ENCODE measurements at regions not wholly inside any gene's neighbourhood (a gene's known extent, or its start where the extent isn't known, plus 50 kb on each side); places are given as distances from the start of the nearest gene placed in this dataset.

DNA sequence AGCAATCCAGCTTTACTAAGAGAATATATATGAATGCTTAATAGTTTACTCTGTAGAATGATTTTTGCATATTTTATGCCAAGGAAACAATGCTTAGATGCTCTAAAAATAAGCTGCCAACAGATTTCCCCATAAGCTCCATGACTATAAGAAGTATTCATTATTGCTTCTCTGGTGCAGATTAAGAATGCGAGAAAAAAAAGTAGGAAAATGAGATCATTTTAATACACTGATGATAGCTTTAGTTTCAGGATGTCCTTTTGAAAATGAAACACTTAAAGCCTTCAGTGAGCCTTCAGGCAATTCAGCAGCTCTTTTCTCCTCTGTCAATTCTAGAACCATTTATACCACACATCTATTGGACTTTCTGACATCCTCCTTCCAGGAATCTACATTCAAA lies 735.0 kb upstream of the POT1 start:
- H3K36me3 ChIP-seq (ENCODE audit: low read depth): no peaks in the 10 kb centered on the region
- intact Hi-C loops (cut with DNase I, micrococcal nuclease): no loop called here
- TF ChIP-seq, protein P1, sequence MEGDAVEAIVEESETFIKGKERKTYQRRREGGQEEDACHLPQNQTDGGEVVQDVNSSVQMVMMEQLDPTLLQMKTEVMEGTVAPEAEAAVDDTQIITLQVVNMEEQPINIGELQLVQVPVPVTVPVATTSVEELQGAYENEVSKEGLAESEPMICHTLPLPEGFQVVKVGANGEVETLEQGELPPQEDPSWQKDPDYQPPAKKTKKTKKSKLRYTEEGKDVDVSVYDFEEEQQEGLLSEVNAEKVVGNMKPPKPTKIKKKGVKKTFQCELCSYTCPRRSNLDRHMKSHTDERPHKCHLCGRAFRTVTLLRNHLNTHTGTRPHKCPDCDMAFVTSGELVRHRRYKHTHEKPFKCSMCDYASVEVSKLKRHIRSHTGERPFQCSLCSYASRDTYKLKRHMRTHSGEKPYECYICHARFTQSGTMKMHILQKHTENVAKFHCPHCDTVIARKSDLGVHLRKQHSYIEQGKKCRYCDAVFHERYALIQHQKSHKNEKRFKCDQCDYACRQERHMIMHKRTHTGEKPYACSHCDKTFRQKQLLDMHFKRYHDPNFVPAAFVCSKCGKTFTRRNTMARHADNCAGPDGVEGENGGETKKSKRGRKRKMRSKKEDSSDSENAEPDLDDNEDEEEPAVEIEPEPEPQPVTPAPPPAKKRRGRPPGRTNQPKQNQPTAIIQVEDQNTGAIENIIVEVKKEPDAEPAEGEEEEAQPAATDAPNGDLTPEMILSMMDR (IDR thresholded peaks at IDR 0.05): no peak
- H3K4me1 ChIP-seq (ENCODE audit: low read depth): no peaks in the 10 kb centered on the region
- H3K9me3 ChIP-seq: no peaks in the 10 kb centered on the region
- no peak overlapping the region for H3K4me3 ChIP-seq
- no peak for DNase-seq
- ATAC-seq: no peak

- DNase-seq: no peak
- Histone ChIP-seq H3K4me3 (no peak overlapping the region), H3K4me1 (ENCODE audit: low read depth) (no peaks in the 10 kb centered on the region), H3K36me3 (ENCODE audit: low read depth) (no peaks in the 10 kb centered on the region), H3K9me3 (no peaks in the 10 kb centered on the region)
- no peak for ATAC-seq
- intact Hi-C loops (cut with DNase I, micrococcal nuclease): no loop called here
- TF ChIP-seq, protein P1 (IDR thresholded peaks at IDR 0.05): no peak
Observed at GRCh38 chr7:125663961-125664360, 734.3 kb upstream of the POT1 start.

DNA sequence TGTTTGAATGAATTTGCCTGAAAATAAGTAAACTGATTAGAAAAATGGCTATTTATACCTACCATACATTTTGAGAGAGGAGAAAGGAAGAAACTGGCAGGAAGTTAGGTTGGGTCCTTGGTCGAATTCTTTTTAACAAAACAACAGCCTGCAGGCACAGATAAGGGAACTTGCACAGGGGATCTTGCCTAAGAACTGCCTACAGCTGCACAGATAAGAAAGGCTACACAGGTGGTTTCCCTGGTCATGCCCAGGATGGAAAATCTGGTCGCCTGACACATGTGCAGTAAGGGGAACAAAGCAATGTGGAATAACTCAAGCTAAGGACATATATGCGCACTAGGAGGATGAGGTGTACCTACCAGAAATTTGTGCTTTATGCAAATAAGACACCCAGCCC lies 732.1 kb upstream of the POT1 start:
- TF ChIP-seq, protein P1 (IDR thresholded peaks at IDR 0.05): no peak
- intact Hi-C loops (cut with DNase I, micrococcal nuclease): no loop called here
- Histone ChIP-seq H3K4me1 (ENCODE audit: low read depth) (no peaks in the 10 kb centered on the region), H3K36me3 (ENCODE audit: low read depth) (no peaks in the 10 kb centered on the region), H3K9me3 (no peaks in the 10 kb centered on the region), H3K4me3 (no peak overlapping the region)
- DNase-seq: no peak
- no peak for ATAC-seq

- Histone ChIP-seq H3K4me1 (ENCODE audit: low read depth) (no peaks in the 10 kb centered on the region), H3K36me3 (ENCODE audit: low read depth) (no peaks in the 10 kb centered on the region), H3K4me3 (no peak overlapping the region), H3K9me3 (no peaks in the 10 kb centered on the region)
- intact Hi-C loops (cut with DNase I, micrococcal nuclease): no loop called here
- ATAC-seq: no peak
- no peak for DNase-seq
- TF ChIP-seq, protein P1 (IDR thresholded peaks at IDR 0.05): no peak
Observed at GRCh38 chr7:125661006-125661405, 731.4 kb upstream of the POT1 start.

GRCh38 chr7:125654076-125654475 lies 724.5 kb upstream of the POT1 start:
- H3K36me3 ChIP-seq (ENCODE audit: low read depth): no peaks in the 10 kb centered on the region
- TF ChIP-seq, protein P1 (IDR thresholded peaks at IDR 0.05): no peak
- DNase-seq (no peak), ATAC-seq (no peak)
- no peaks in the 10 kb centered on the region for H3K9me3 ChIP-seq
- no peaks in the 10 kb centered on the region for H3K4me1 ChIP-seq (ENCODE audit: low read depth)
- no peak overlapping the region for H3K4me3 ChIP-seq
- intact Hi-C loops (cut with DNase I, micrococcal nuclease): no loop called here

- Histone ChIP-seq H3K4me3 (no peak overlapping the region), H3K36me3 (ENCODE audit: low read depth) (no peaks in the 10 kb centered on the region), H3K4me1 (ENCODE audit: low read depth) (no peaks in the 10 kb centered on the region), H3K9me3 (no peaks in the 10 kb centered on the region)
- ATAC-seq (no peak), DNase-seq (no peak)
- intact Hi-C loops (cut with DNase I, micrococcal nuclease): no loop called here
- TF ChIP-seq, protein P1 (IDR thresholded peaks at IDR 0.05): no peak
Observed at GRCh38 chr7:125651823-125652528, 722.4 kb upstream of the POT1 start.

Measured in mucosa of descending colon (tissue), 3 donors.